BJ (cell line): ENCODE measurements at regions not wholly inside any gene's neighbourhood (a gene's known extent, or its start where the extent isn't known, plus 50 kb on each side); places are given as distances from the start of the nearest gene placed in this dataset.
A peak's percentile ranks its signal among the peaks of the same experiment; 100 is the strongest.

Experiments
- CTCF ChIA-PET: fragments of 350-600 bp; formaldehyde crosslinking; extraction: SDS; loops from one replicate; lab custom pipeline; 2021; ENCODE audit warnings: antibody characterized with exemption, inconsistent platforms; lab: Yijun Ruan, JAX
- POLR2A ChIA-PET: fragments of 300-600 bp; sonication (Branson Sonifier 250); formaldehyde crosslinking; extraction: SDS; loops from one replicate; lab custom pipeline; 2021; ENCODE audit warnings: antibody characterized with exemption; lab: Charles Lee
- DNase-seq: peaks from one replicate; pipeline ENCODE4 v3.0.0-alpha.2; 2011; ENCODE audit warnings: low read depth
- H3K27me3 ChIP-seq: 2 replicates; pipeline ENCODE4 v1.6.0; 2011; ENCODE audit warnings: low read length; ENCODE audit not compliant: control insufficient read depth, insufficient read depth
- H3K36me3 ChIP-seq: 2 replicates; pipeline ENCODE4 v1.5.1; 2011; ENCODE audit warnings: low read length; ENCODE audit not compliant: control insufficient read depth, insufficient read depth
- H3K4me3 ChIP-seq: 2 replicates; pipeline ENCODE4 v1.5.1; 2011; ENCODE audit warnings: low read depth, mild to moderate bottlenecking, control low read depth, low read length
- CTCF ChIP-seq: IDR thresholded peaks from 2 replicates; pipeline ENCODE4 v1.5.1; 2011; ENCODE audit warnings: low read depth, mild to moderate bottlenecking, control low read depth, inconsistent platforms, low read length, moderate library complexity; ENCODE audit not compliant: insufficient read depth

GRCh38 chr14:22095860-22096513, 422.4 kb upstream of the OR4E1 start:
- no peak for DNase-seq
- H3K36me3 ChIP-seq: no peaks in the 10 kb centered on the region
- no peak overlapping the region for H3K4me3 ChIP-seq
- CTCF ChIA-PET: no interaction called here
- no peak for TF ChIP-seq CTCF
- POLR2A ChIA-PET: no interaction called here
- no peaks in the 10 kb centered on the region for H3K27me3 ChIP-seq

GRCh38 chr14:22089940-22090339, 416.3 kb upstream of the OR4E1 start:
- DNase-seq: no peak
- ChIA-PET CTCF (no interaction called here), POLR2A (no interaction called here)
- H3K27me3 ChIP-seq: no peaks in the 10 kb centered on the region
- no peaks in the 10 kb centered on the region for H3K36me3 ChIP-seq
- no peak for TF ChIP-seq CTCF
- no peak overlapping the region for H3K4me3 ChIP-seq

GRCh38 chr14:22088614-22089342, 415.2 kb upstream of the OR4E1 start:
- no peak for DNase-seq
- Histone ChIP-seq H3K4me3 (no peak overlapping the region), H3K27me3 (no peaks in the 10 kb centered on the region), H3K36me3 (no peaks in the 10 kb centered on the region)
- TF ChIP-seq CTCF: no peak
- ChIA-PET POLR2A (no interaction called here), CTCF (no interaction called here)

GRCh38 chr14:22086131-22086530, 412.5 kb upstream of the OR4E1 start:
- Histone ChIP-seq H3K27me3 (no peaks in the 10 kb centered on the region), H3K4me3 (no peak overlapping the region), H3K36me3 (no peaks in the 10 kb centered on the region)
- ChIA-PET POLR2A (no interaction called here), CTCF (no interaction called here)
- DNase-seq: no peak
- TF ChIP-seq CTCF: no peak

GRCh38 chr14:22084393-22085281, 411.0 kb upstream of the OR4E1 start:
- no peak for DNase-seq
- no peaks in the 10 kb centered on the region for H3K27me3 ChIP-seq
- POLR2A ChIA-PET: no interaction called here
- CTCF ChIA-PET: interaction anchor here (0.5 to 1.0 kb wide), 6 partner anchors 10 to 1794 kb away, joined by 3 read pairs; no protein-coding TSS in a partner anchor
- no peak overlapping the region for H3K4me3 ChIP-seq
- peak; percentile 72 for TF ChIP-seq CTCF
- no peaks in the 10 kb centered on the region for H3K36me3 ChIP-seq
